SH-SY5Y (cell line): ENCODE measurements at regions not wholly inside any gene's neighbourhood (a gene's known extent, or its start where the extent isn't known, plus 50 kb on each side); places are given as distances from the start of the nearest gene placed in this dataset.

Source experiments
- GATA2 ChIP-seq: IDR thresholded peaks from 2 replicates; pipeline ENCODE4 v1.6.1; 2011; ENCODE audit warnings: mild to moderate bottlenecking, low read depth, low read length
- GATA3 ChIP-seq: IDR thresholded peaks from 2 replicates; pipeline ENCODE4 v1.6.1; 2011; ENCODE audit warnings: low read depth, mild to moderate bottlenecking, low read length, moderate library complexity

- TF ChIP-seq GATA2 (no peak), GATA3 (no peak)
Observed at GRCh38 chr13:74646091-74646490, 511.9 kb upstream of the KLF12 start.
